GM13977 (cell line): ENCODE measurements at regions not wholly inside any gene's neighbourhood (a gene's known extent, or its start where the extent isn't known, plus 50 kb on each side); places are given as distances from the start of the nearest gene placed in this dataset.

Source experiments
- DNase-seq: peaks from one replicate; pipeline ENCODE4 v3.0.0; 2012; ENCODE audit warnings: low spot score
- CTCF ChIP-seq: IDR thresholded peaks from 2 replicates; pipeline ENCODE4 v1.5.1; 2012; ENCODE audit warnings: mild to moderate bottlenecking, control low read depth; ENCODE audit not compliant: insufficient read depth; ENCODE audit errors: extremely low read depth, missing control alignments
- in situ Hi-C: fragments of 300-500 bp; cut with MboI; formaldehyde crosslinking; loops from one replicate; pipeline ENCODE4 v1.12.0; 2022; ENCODE audit warnings: low sequenced_read_pairs, low pct_unique_long_range_greater_than_20kb, mixed read lengths, inconsistent platforms; ENCODE audit not compliant: unreplicated experiment

GRCh38 chr1:185634704-185635103 lies 99.5 kb upstream of the HMCN1 start:
- no peak for DNase-seq
- no peak for TF ChIP-seq CTCF
- in situ Hi-C loops, result no loop called here

DNA sequence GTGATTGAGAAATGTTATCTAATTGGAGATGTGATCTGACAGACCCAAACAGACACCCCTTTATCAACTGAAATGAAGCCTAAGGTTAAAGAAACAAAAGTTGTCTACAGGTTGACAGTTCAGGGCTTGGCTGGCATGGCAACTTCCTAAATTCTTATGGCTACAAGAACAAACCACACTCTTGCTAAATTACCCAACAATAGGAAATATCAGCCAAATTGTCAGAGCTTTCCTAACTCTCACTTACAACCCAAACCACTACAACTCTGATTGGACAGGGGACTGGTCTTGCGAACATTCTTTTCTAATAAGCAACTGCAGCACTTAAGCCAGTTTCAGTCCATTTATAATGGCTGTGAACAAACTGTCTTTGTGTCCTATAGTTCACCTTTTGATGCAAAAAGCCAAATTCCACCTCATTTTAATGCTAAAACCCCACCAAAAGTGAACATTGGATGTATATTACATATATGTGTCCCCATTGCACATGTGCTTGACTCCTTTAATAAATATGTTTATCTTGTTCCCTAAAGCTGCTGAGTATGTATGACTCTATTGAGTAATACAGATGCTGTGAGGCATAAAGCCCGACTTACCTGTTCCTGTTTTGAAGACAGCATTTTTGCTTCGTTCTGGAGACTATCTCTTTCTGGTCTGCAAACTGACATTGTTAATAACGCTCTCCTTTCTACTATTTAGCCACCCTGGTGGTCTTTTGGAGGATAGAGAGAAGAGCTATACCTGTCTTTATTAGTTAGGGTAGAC lies 101.3 kb upstream of the HMCN1 start:
- no peak for DNase-seq
- TF ChIP-seq CTCF, result no peak
- in situ Hi-C loops, result no loop called here

- no peak for TF ChIP-seq CTCF
- DNase-seq, result no peak
- in situ Hi-C loops, result no loop called here
These were observed 102.3 kb upstream of the HMCN1 start for GRCh38 chr1:185631843-185632242.

GRCh38 chr1:185627761-185628501 lies 106.3 kb upstream of the HMCN1 start:
- no peak for DNase-seq
- no peak for TF ChIP-seq CTCF
- in situ Hi-C loops, result no loop called here

GRCh38 chr1:185627171-185627570 lies 107.0 kb upstream of the HMCN1 start:
- TF ChIP-seq CTCF, result no peak
- in situ Hi-C loops, result no loop called here
- DNase-seq, result no peak

DNA sequence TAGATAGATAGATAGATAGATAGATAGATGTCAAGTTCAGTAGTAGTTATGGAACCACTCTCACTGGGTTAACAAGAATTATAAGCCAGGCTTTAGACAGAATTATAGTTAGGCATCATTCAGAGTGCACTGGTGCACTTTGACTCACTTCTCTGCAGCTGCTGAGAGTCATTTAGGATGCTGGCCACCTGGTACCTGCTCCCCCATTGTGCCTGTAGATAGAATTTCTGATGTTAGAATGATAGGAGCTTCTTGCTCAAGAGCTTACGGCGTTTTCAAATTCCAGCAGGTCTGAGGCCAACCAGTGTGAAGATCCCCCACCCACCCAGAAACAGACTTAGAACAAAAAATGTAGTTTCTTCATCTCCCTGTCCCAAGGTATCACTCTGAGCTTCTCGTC lies 107.8 kb upstream of the HMCN1 start:
- in situ Hi-C loops, result no loop called here
- no peak for TF ChIP-seq CTCF
- no peak for DNase-seq
